Fibroblast of lung (primary cell): ENCODE measurements at regions not wholly inside any gene's neighbourhood (a gene's known extent, or its start where the extent isn't known, plus 50 kb on each side); places are given as distances from the start of the nearest gene placed in this dataset.

Experiments used
- DNase-seq, 2 donors: peaks; one replicate each; pipeline versions ENCODE4 v3.0.0 to v3.0.0-alpha.2; 2010; ENCODE audit warnings: low read depth in 2 of 2
- H2AFZ ChIP-seq: 2 replicates; pipeline ENCODE4 v1.5.1; 2012; ENCODE audit warnings: low read length, control low read depth, inconsistent platforms
- H3K27ac ChIP-seq: 2 replicates; pipeline ENCODE4 v1.5.1; 2011; ENCODE audit warnings: low read length, control low read depth; ENCODE audit not compliant: insufficient read depth
- H3K27me3 ChIP-seq: 2 replicates; pipeline ENCODE4 v1.5.1; 2011; ENCODE audit warnings: mild to moderate bottlenecking, low read length; ENCODE audit not compliant: control insufficient read depth, insufficient read depth
- H3K36me3 ChIP-seq: 2 replicates; pipeline ENCODE4 v1.5.1; 2011; ENCODE audit warnings: low read length; ENCODE audit not compliant: control insufficient read depth, insufficient read depth
- H3K4me1 ChIP-seq: 2 replicates; pipeline ENCODE4 v1.5.1; 2011; ENCODE audit warnings: low read length; ENCODE audit not compliant: control insufficient read depth, insufficient read depth; ENCODE audit errors: extremely low read depth
- H3K4me2 ChIP-seq: 2 replicates; pipeline ENCODE4 v1.5.1; 2011; ENCODE audit warnings: low read length, control low read depth; ENCODE audit not compliant: insufficient read depth; ENCODE audit errors: extremely low read depth
- H3K4me3 ChIP-seq, 4 experiments: fragments of 200-600 bp in 1 of 4; sonication (generic) in 1 of 4; replicated peaks in 1 of 4; 2 replicates each; pipeline ENCODE4 v1.5.1; 2011 to 2016; ENCODE audit warnings: low read length in 4 of 4, low read depth in 3 of 4, mild to moderate bottlenecking in 3 of 4, control low read depth in 2 of 4, inconsistent platforms in 1 of 4, mixed read lengths in 1 of 4; ENCODE audit not compliant: insufficient read depth in 1 of 4; ENCODE audit errors: control extremely low read depth in 1 of 4
- H3K79me2 ChIP-seq: 2 replicates; pipeline ENCODE4 v1.5.1; 2012; ENCODE audit warnings: mild to moderate bottlenecking, low read length, inconsistent platforms; ENCODE audit not compliant: control insufficient read depth, insufficient read depth
- H3K9ac ChIP-seq: 2 replicates; pipeline ENCODE4 v1.5.1; 2011; ENCODE audit warnings: mild to moderate bottlenecking, low read length, control low read depth; ENCODE audit not compliant: insufficient read depth
- H3K9me3 ChIP-seq: 2 replicates; pipeline ENCODE4 v1.5.1; 2012; ENCODE audit warnings: low read depth, low read length; ENCODE audit not compliant: control insufficient read depth, insufficient read depth
- H4K20me1 ChIP-seq: 2 replicates; pipeline ENCODE4 v1.5.1; 2011; ENCODE audit warnings: low read length; ENCODE audit not compliant: control insufficient read depth, insufficient read depth; ENCODE audit errors: extremely low read depth
- CTCF ChIP-seq, 2 donors: IDR thresholded peaks in 1 of 2; conservative IDR thresholded peaks in 1 of 2; 1 replicate in 1 of 2; 2 replicates in 1 of 2; pipeline ENCODE4 v1.5.1; 2011 to 2012; ENCODE audit warnings: low read length in 2 of 2, control low read depth in 1 of 2, inconsistent platforms in 1 of 2, low read depth in 1 of 2, mild to moderate bottlenecking in 1 of 2
- EZH2 ChIP-seq: IDR thresholded peaks from 2 replicates; pipeline ENCODE4 v1.5.1; 2012; ENCODE audit warnings: low read length, control low read depth, mild to moderate bottlenecking; ENCODE audit errors: missing control alignments

GRCh38 chr1:174077749-174078490, 55.8 kb upstream of the RC3H1 start:
- Histone ChIP-seq H3K4me1 (no peaks in the 10 kb centered on the region), H3K9ac (no peak overlapping the region), H3K4me2 (peak overlapping the region; percentile 25), H4K20me1 (no peaks in the 10 kb centered on the region), H2AFZ (peak overlapping the region; percentile 33), H3K9me3 (no peaks in the 10 kb centered on the region), H3K36me3 (no peaks in the 10 kb centered on the region), H3K79me2 (no peaks in the 10 kb centered on the region), H3K4me3 (no peak overlapping the region), H3K27ac (no peak overlapping the region), H3K27me3 (no peaks in the 10 kb centered on the region)
- DNase-seq: peak in 1 of 2 donors; percentile 18
- TF ChIP-seq CTCF (conservative IDR thresholded peaks at IDR 0.05 in 1 of 2, IDR thresholded peaks at IDR 0.05 in 1 of 2; ENCODE audit: low read depth in 1 of 2, low read length in 2 of 2) (no peak), EZH2 (no peak)

- Histone ChIP-seq H3K79me2 (no peaks in the 10 kb centered on the region), H4K20me1 (no peaks in the 10 kb centered on the region), H3K27me3 (no peaks in the 10 kb centered on the region), H3K4me1 (no peaks in the 10 kb centered on the region), H2AFZ (no peak overlapping the region), H3K27ac (no peak overlapping the region), H3K9ac (no peak overlapping the region), H3K9me3 (no peaks in the 10 kb centered on the region), H3K4me2 (no peak overlapping the region), H3K4me3 (no peak overlapping the region), H3K36me3 (no peaks in the 10 kb centered on the region)
- DNase-seq: peak in 1 of 2 donors; percentile 47
- no peak for TF ChIP-seq EZH2
- no peak for TF ChIP-seq CTCF (conservative IDR thresholded peaks at IDR 0.05 in 1 of 2, IDR thresholded peaks at IDR 0.05 in 1 of 2; ENCODE audit: low read depth in 1 of 2, low read length in 2 of 2)
These were observed 53.1 kb upstream of the RC3H1 start for GRCh38 chr1:174075245-174075692.

- H3K4me2 ChIP-seq: peak overlapping the region; percentile 13
- no peaks in the 10 kb centered on the region for H3K36me3 ChIP-seq
- DNase-seq: peak; percentile 30 to 72
- H3K4me3 ChIP-seq: no peak overlapping the region
- no peaks in the 10 kb centered on the region for H3K4me1 ChIP-seq
- H4K20me1 ChIP-seq: no peaks in the 10 kb centered on the region
- H3K27ac ChIP-seq: no peak overlapping the region
- peak in 1 of 2 donors; percentile 41 for TF ChIP-seq CTCF (conservative IDR thresholded peaks at IDR 0.05 in 1 of 2, IDR thresholded peaks at IDR 0.05 in 1 of 2; ENCODE audit: low read depth in 1 of 2, low read length in 2 of 2)
- no peak for TF ChIP-seq EZH2
- H3K9me3 ChIP-seq: no peaks in the 10 kb centered on the region
- no peak overlapping the region for H3K9ac ChIP-seq
- H2AFZ ChIP-seq: no peak overlapping the region
- no peaks in the 10 kb centered on the region for H3K27me3 ChIP-seq
- H3K79me2 ChIP-seq: no peaks in the 10 kb centered on the region
These were observed 52.6 kb upstream of the RC3H1 start for GRCh38 chr1:174074757-174075156.
